ENCODE measurements at regions not wholly inside any gene's neighbourhood (a gene's known extent, or its start where the extent isn't known, plus 50 kb on each side); places are given as distances from the start of the nearest gene placed in this dataset.

DNA sequence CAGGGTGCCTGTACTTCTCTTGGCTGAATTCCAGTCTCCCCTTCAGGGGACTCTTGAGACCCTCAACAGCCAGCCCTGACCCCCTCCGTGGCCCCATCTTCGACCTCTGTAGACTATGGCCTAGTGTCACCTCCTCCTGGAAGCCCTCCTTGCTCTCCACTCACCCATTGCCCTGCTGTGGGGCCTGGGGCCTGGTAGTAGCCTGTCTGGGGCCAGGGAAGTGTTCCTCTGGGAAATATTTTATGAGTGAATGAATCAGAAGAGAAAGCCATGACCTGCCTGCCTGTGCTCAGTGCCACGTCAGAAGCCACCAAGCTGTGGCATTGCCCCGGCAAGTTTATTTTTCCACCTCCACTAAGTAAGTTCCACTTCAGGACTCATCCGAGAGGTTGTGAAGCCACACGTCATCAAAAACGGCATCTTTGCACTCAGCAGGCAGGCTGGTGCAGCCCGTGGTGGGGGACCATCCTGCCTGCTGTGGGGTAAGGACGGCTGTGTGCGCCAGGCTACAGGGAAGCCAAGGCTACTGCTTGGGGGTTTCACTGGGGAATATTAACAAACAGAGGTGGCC lies 59.6 kb upstream of the PPARA start:
- CTCF ChIA-PET = no interaction called here
- peaks cover 9% of the 10 kb centered on the region for H3K4me1 ChIP-seq (replicated peaks; ENCODE audit: insufficient read depth)

DNA sequence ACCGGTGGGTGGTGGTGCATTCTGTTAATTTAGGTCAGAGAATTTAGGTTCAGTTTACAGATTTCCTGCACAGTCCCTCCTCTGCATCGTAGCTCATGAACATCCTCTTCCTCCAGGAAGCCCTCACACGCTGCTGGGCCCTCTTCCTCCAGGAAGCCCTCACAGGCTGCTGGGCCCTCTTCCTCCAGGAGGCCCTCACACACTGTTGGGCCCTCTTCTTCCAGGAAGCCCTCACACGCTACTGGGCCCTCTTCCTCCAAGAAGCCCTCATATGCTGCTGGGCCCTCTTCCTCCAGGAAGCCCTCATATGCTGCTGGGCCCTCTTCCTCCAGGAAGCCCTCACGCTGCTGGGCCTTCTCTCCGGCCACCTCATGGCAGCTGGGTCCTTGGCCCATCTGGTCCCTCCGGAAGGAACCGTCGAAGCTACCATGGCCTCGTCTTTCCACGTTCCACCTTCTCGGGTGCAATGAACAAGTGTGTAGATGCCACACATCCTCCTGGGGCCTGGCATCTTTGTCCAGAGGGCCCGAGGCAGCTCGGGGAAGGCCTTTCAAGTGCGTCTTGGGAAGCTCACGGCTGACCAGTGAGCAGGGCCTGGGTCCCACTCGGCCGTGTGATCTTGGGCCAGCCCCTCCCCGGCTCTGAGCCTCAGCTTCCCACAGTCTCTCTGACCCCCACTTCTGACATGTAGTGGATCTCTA lies 58.9 kb upstream of the PPARA start:
- Histone ChIP-seq H3K9me2 (ENCODE audit: insufficient read depth) (no peaks in the 10 kb centered on the region), H3K36me3 (ENCODE audit: low read depth) (no peaks in the 10 kb centered on the region), H3K4me3 (no peak overlapping the region), H3K79me2 (ENCODE audit: low read depth) (peaks cover 86% of the 10 kb centered on the region), H3K27ac (no peak overlapping the region), H3F3A (ENCODE audit: insufficient read depth, low read depth) (0 out of 2 replicates have a peak, but pooled peaks cover 3% of the 10 kb centered on the region), H3K27me3 (ENCODE audit: insufficient read depth, low read depth) (no peaks in the 10 kb centered on the region), H3K9me3 (ENCODE audit: insufficient read depth, low read depth) (no peaks in the 10 kb centered on the region), H3K4me1 (replicated peaks; ENCODE audit: insufficient read depth) (peaks cover 2% of the 10 kb centered on the region), H3K4me2 (no peak overlapping the region), H2AFZ (no peak overlapping the region), H4K20me1 (ENCODE audit: insufficient read depth) (peaks cover 39% of the 10 kb centered on the region)
- no TSS peak for BruUV-seq (replicated peaks)
- CTCF ChIA-PET = no interaction called here
- POLR2A ChIA-PET (ENCODE audit: unreplicated experiment) = no interaction called here
- intact Hi-C loops (cut with micrococcal nuclease; ENCODE audit: unreplicated experiment) = no loop called here
- TF ChIP-seq, protein P1, sequence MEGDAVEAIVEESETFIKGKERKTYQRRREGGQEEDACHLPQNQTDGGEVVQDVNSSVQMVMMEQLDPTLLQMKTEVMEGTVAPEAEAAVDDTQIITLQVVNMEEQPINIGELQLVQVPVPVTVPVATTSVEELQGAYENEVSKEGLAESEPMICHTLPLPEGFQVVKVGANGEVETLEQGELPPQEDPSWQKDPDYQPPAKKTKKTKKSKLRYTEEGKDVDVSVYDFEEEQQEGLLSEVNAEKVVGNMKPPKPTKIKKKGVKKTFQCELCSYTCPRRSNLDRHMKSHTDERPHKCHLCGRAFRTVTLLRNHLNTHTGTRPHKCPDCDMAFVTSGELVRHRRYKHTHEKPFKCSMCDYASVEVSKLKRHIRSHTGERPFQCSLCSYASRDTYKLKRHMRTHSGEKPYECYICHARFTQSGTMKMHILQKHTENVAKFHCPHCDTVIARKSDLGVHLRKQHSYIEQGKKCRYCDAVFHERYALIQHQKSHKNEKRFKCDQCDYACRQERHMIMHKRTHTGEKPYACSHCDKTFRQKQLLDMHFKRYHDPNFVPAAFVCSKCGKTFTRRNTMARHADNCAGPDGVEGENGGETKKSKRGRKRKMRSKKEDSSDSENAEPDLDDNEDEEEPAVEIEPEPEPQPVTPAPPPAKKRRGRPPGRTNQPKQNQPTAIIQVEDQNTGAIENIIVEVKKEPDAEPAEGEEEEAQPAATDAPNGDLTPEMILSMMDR (conservative IDR thresholded peaks at IDR 0.05) = no peak
- TF ChIP-seq EZH2 (IDR thresholded peaks at IDR 0.05; ENCODE audit: low read depth) = no peak
- DNase-seq = no peak

More for the DNA sequence above, 59.6 kb upstream of the PPARA start:
- BruUV-seq (replicated peaks) = no TSS peak
- POLR2A ChIA-PET (ENCODE audit: unreplicated experiment) = no interaction called here
- H3F3A ChIP-seq (ENCODE audit: insufficient read depth, low read depth) = peaks cover 9% of the 10 kb centered on the region; the same call in 1 of the 2 replicates
- TF ChIP-seq, protein P1 (conservative IDR thresholded peaks at IDR 0.05) = no peak
- no peak for TF ChIP-seq EZH2 (IDR thresholded peaks at IDR 0.05; ENCODE audit: low read depth)
- H2AFZ ChIP-seq = no peak overlapping the region
- H3K9me3 ChIP-seq (ENCODE audit: insufficient read depth, low read depth) = no peaks in the 10 kb centered on the region
- H3K4me2 ChIP-seq = no peak overlapping the region
- H3K36me3 ChIP-seq (ENCODE audit: low read depth) = no peaks in the 10 kb centered on the region
- no peaks in the 10 kb centered on the region for H3K27me3 ChIP-seq (ENCODE audit: insufficient read depth, low read depth)
- H3K4me3 ChIP-seq = no peak overlapping the region
- peaks cover 39% of the 10 kb centered on the region for H4K20me1 ChIP-seq (ENCODE audit: insufficient read depth)
- DNase-seq = no peak
- H3K27ac ChIP-seq = no peak overlapping the region
- peaks cover 87% of the 10 kb centered on the region for H3K79me2 ChIP-seq (ENCODE audit: low read depth)
- intact Hi-C loops (cut with micrococcal nuclease; ENCODE audit: unreplicated experiment) = no loop called here
- H3K9me2 ChIP-seq (ENCODE audit: insufficient read depth) = no peaks in the 10 kb centered on the region

DNA sequence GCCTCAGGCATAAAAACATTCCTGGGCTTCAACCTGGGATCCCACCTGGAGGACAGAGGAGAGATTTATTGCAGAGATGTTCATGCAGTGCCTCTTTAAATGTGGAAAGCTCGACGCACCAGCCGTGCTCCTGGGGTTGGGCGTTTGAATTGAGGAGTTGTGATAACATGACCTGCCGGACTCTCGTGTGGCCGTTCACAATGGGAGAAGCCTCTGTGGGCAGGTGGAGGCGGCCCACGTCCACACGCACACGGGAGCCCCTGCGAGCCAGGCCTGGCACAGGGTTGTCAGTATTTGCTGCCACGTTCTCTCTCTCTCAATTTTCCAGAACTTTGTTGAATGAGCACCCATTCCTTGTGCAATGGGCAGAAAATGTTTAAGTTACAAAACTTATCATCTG lies 58.3 kb upstream of the PPARA start:
- intact Hi-C loops (cut with micrococcal nuclease; ENCODE audit: unreplicated experiment) = no loop called here
- H4K20me1 ChIP-seq (ENCODE audit: insufficient read depth) = peaks cover 45% of the 10 kb centered on the region
- H3K4me1 ChIP-seq (replicated peaks; ENCODE audit: insufficient read depth) = no peaks in the 10 kb centered on the region
- no peak overlapping the region for H3K4me3 ChIP-seq
- no peak overlapping the region for H3K4me2 ChIP-seq
- TF ChIP-seq EZH2 (IDR thresholded peaks at IDR 0.05; ENCODE audit: low read depth) = no peak
- TF ChIP-seq, protein P1 (conservative IDR thresholded peaks at IDR 0.05) = no peak
- H2AFZ ChIP-seq = no peak overlapping the region
- CTCF ChIA-PET = no interaction called here
- BruUV-seq (replicated peaks) = no TSS peak
- peaks cover 86% of the 10 kb centered on the region for H3K79me2 ChIP-seq (ENCODE audit: low read depth)
- POLR2A ChIA-PET (ENCODE audit: unreplicated experiment) = no interaction called here
- H3K9me2 ChIP-seq (ENCODE audit: insufficient read depth) = no peaks in the 10 kb centered on the region
- H3F3A ChIP-seq (ENCODE audit: insufficient read depth, low read depth) = no peaks in the 10 kb centered on the region
- H3K9me3 ChIP-seq (ENCODE audit: insufficient read depth, low read depth) = no peaks in the 10 kb centered on the region
- H3K36me3 ChIP-seq (ENCODE audit: low read depth) = no peaks in the 10 kb centered on the region
- DNase-seq = no peak
- H3K27ac ChIP-seq = no peak overlapping the region
- H3K27me3 ChIP-seq (ENCODE audit: insufficient read depth, low read depth) = no peaks in the 10 kb centered on the region
